ENCODE measurements at regions not wholly inside any gene's neighbourhood (a gene's known extent, or its start where the extent isn't known, plus 50 kb on each side); places are given as distances from the start of the nearest gene placed in this dataset.
"Not testable (repeated sequence)": the region's sequence is repeated elsewhere in the genome, so short reads cannot be mapped to it uniquely, and the experiment has no call there.

GRCh38 chr5:45893309-45893708 is 197.1 kb upstream of the HCN1 start:
- FAIRE-seq = no peak

- not testable (repeated sequence) for FAIRE-seq
Observed at GRCh38 chr5:45890441-45891080, 194.4 kb upstream of the HCN1 start.

GRCh38 chr5:45862763-45863162 is 166.6 kb upstream of the HCN1 start:
- FAIRE-seq = no peak

GRCh38 chr5:45847877-45848276 is 151.7 kb upstream of the HCN1 start:
- FAIRE-seq = no peak

- no peak for FAIRE-seq
Observed at GRCh38 chr5:45826055-45826454, 129.9 kb upstream of the HCN1 start.

GRCh38 chr5:45800331-45800730 is 104.2 kb upstream of the HCN1 start:
- no peak for FAIRE-seq

GRCh38 chr5:45799388-45799787 is 103.2 kb upstream of the HCN1 start:
- no peak for FAIRE-seq

- no peak for FAIRE-seq
Observed at GRCh38 chr5:45796959-45797553, 100.9 kb upstream of the HCN1 start.

- no peak for FAIRE-seq
Observed at GRCh38 chr5:45795458-45795857, 99.3 kb upstream of the HCN1 start.

GRCh38 chr5:45793638-45794532 is 97.7 kb upstream of the HCN1 start:
- peak; percentile 53 for FAIRE-seq

GRCh38 chr5:45779874-45780671 is 83.9 kb upstream of the HCN1 start:
- no peak for FAIRE-seq

- peak; percentile 76 for FAIRE-seq
Observed at GRCh38 chr5:45774528-45774927, 78.3 kb upstream of the HCN1 start.

- FAIRE-seq = no peak
Observed at GRCh38 chr5:45772402-45772801, 76.2 kb upstream of the HCN1 start.

GRCh38 chr5:45765561-45765960 is 69.4 kb upstream of the HCN1 start:
- FAIRE-seq = no peak

- no peak for FAIRE-seq
Observed at GRCh38 chr5:45750574-45750973, 54.4 kb upstream of the HCN1 start.

- not testable (repeated sequence) for FAIRE-seq
Observed at GRCh38 chr5:45748511-45748910, 52.3 kb upstream of the HCN1 start.
